ENCODE measurements at regions not wholly inside any gene's neighbourhood (a gene's known extent, or its start where the extent isn't known, plus 50 kb on each side); places are given as distances from the start of the nearest gene placed in this dataset.
A peak's percentile ranks its signal among the peaks of the same experiment; 100 is the strongest.

DNA sequence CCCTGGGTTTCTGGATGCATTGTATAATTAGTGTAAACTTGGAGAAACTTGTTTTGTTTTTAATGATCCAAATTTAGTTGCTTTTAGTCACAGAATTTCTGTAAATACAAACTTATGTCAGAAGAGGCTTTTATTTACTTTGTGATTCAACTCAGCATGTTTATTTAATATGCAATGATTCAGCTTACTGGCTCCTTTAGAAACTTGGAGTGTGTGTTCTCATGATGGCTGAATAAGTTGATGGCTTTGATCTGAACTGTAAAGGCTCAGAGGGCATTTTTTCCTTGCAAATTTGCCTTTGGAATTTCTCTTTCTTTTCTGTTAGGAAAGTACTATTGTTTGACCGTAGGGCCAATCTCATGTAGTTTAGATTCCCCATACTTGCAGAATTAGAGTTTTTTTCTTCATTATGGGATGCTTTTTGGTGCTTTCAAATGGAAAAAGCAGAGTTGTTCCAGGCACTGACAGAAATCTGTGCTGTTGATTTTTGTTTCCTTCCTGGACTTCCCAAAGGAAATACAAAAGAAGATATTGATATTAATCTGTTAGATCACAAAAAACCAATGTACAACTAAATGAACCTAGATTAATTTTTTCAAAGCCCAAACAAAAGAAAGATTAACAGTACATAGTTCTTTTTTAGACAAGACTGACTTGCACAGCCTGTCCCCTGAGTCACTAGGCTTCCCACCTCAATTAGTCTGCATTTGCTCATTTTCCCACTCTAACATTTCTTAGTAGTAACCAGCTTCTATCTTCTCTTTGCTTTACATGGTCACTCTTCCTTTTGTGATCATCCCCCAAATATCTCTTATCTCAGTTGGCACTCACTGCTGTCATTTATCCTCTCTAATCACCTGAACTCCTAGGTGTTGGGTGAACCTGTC lies 96.8 kb upstream of the AGR3 start:
- DNase-seq (ENCODE audit: low spot score): no peak

DNA sequence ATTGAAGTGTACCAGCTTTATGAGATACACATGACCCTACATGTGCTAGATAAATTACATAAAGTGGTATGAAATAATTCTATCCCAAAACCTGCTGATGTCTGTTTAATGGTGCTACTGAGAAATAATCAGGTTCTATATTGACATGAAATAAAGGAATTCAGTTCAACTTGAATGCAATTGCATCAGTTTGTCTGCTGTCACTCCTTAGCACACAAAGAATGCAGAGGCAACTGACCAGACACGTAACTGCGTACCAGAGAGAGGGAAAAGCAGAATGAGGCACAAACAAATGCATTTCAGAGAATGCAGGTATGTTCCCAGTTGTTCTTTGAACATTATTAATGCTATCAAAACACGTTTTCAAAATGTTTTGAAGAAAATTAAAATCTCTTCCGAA lies 98.8 kb upstream of the AGR3 start:
- DNase-seq (ENCODE audit: low spot score): no peak

DNA sequence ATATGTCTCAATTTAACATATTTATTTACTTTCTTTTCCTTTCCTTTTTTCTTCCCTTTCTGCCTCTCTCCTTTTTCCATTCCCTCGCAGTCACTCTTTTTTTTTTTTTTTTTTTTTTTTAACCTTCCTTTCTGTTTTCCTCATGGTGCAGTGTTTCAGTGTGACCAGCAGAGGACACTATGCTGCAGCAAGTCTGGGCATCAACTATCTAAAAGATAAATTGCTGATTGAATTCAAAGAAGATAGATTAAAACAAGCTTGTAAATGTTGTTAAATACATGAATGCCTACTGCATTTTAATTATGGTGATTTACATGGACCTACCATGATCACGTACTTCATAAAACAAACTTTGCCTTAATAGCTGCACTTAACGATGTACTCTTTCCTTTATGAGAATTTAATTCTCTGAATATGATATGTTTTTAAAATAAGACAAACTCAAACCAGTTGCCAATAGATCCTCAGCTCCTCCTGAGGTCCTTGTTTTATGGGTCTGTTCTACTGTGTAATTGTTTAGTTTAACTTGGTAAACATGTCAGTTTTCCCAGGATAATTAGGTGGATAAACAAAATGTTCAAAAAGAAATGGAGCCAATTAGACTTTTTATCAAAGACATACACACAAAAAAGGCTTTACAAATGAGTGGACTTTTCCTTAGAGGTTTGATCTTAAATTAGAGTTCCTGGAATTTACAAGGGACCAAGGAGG lies 101.0 kb upstream of the AGR3 start:
- DNase-seq (ENCODE audit: low spot score): peak; percentile 14

DNA sequence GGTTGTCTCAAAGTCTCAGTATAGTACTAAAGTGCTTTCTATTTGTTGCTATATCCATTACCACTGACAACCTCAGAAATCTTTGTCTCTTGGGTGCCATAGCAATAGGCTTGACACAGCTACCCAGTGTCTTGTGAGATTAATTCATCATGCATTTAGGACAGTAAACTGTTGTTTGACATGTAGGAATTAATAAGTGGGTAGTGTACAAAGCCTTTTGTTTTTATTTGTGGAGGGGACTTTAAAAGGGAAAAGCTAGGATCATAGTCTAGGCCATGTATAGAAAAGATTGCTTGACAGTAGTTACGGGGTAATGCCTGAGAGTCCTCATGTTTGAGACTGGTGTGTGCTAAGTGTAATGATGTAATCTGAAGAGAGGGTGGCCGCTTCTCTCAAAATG lies 102.6 kb upstream of the AGR3 start:
- DNase-seq (ENCODE audit: low spot score): no peak

DNA sequence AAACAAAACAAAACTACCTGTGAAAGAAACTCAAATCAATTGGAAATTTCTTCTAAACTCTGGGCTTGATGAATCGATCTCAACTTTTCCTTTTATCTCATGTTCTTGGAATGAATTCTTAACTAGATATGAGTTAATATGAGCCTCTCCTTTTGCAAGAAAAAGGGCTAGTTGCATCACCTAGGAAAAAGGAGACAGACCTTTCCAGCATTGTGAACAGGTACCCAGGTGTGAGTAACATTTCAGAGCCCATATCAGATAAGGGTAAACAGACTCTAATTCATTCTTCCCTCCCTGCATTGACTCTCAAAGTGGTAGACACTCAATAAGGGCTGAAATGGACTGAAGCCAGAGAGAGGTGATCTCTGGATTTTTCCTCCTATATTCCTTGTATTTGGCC lies 103.8 kb upstream of the AGR3 start:
- DNase-seq (ENCODE audit: low spot score): no peak

DNA sequence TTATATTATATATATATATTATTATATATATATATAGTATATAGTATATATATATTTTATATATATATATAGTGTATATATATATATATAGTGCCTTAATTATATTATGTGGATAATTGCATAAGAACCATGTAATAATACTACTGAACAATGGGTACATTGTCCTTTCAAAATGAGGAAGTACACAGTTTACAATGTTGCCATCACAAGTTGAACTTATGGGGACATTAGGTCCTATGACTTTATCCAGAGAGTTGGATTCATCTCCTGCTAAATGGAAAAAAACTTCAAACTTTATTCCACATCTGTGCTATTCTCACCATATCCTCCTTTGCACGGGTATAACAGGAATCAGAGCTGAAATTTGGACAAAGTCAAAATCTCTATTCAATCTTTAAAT lies 105.0 kb upstream of the AGR3 start:
- DNase-seq (ENCODE audit: low spot score): no peak

DNA sequence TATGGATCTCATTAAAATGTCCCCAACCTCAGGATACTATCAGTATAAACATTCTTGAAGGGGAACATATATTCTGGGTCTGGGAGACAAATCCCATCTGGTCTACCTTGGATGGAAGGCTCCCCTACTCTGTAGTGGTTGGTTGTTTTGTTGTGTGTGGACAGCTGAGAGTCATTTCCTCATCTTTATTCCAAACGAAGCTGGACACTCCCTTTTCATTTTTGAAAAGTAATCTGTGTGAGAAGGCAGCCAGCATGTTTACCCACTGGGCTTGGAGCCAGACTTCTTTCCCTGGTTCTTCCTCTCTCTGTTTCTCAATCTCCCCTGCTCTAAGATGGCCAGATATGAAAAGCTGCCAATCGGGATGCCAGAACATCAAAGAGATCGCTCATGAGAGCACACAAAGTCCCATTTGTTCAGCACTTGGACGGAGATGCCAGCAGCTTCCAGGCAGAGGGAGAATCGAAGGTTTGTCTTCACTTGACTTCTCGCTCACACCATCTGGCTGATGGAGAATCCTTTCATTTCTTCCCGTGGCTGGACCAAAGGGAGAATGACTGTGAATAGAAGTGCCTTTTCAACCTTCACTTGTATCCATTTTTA lies 108.1 kb upstream of the AGR3 start:
- DNase-seq (ENCODE audit: low spot score): no peak

DNA sequence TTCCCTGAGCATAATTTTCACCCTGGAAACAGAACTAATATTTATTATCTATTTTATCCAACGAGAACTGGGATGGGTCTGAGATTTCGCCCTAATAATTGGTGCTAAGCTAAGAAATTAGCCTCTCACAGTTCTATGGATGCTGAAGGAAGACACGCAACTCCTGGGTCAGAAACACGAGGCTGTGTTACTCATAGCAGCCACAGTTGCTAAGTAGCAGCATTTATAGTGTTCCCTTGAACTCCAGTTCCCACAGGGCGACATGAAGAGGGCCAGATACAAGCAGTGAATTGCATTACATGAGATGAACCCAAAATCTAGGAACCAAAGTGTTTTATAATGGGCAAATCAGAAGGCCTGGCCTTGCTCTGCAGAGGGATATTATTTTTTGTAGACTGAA lies 109.8 kb upstream of the AGR3 start:
- no peak for DNase-seq (ENCODE audit: low spot score)

DNA sequence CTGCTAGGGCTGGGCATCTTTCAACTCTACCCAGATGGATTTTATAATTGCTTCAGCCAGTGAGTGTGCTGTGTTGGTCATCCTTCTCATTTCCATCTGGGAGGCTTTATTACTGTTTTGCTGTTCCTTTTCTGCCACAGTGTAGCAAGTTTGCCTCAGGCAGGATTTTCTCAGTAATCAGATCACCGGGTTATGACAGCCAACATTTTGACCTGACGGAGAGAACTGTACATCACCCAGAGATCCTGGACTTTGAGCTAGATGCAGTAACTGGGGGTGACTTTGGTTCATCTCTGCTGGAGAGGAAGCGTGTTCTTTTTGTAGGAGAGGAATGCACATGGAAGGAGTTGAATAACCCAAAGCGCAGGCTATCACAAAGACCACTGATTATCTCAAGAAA lies 111.8 kb upstream of the AGR3 start:
- no peak for DNase-seq (ENCODE audit: low spot score)

DNA sequence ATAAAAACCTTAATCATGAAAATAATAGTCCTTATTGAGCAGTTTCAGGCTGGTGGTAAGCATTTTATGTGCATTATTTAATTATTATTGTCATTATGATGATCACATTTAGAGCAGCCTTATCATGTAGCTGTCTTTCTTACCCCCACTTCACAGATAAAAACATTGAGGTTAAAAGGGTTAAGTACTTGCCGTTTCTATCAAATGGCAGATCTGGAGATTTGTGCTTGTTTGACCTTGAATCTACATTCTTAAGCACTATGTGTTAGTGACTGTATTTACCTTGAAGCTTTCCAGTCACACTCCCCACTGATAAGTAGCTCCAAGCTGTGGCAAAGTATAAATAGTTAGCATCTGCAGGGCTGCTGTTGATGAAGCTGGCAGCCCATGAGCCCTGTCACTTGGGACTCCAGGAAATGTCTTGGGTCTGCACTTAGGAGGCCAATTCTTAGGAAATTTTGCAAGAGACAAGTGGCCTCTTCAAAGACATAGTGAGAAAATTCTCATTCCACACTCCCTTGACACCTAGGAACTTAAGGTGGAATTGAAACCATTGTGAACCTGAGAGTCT lies 116.8 kb upstream of the AGR3 start:
- no peak for DNase-seq (ENCODE audit: low spot score)

DNA sequence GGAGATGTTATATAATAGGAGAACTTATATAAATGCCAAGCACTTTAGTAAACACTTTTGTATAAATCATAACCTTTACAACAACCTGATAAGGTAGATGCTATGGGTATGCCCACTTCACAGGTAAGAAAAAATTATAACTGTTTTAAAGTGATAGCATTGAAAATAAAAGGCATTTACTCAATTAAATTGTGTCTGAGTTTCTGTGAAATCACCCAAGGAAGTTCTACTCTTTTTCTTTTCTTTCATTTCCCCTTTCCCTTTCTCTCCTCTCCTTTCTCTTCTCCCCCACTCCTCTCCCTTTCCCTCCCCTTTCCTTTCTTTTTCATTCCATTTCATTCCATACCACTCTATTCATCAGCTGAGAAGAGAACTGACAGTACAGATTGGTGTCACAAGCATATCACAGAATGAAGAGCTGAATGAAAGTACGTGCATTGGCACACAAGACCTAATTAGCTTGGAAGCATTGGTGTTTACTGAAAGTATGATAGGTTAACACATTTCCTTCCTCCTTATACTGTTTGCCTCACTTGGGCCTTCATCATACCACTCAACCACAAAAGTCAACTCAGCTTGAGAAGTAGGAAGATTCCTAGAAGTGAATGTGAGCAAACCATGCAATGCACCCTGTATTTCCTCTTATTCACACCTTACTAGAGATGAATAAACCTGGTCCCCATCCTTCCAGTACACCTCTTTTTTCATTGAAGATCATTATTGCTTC lies 117.9 kb upstream of the AGR3 start:
- no peak for DNase-seq (ENCODE audit: low spot score)

DNA sequence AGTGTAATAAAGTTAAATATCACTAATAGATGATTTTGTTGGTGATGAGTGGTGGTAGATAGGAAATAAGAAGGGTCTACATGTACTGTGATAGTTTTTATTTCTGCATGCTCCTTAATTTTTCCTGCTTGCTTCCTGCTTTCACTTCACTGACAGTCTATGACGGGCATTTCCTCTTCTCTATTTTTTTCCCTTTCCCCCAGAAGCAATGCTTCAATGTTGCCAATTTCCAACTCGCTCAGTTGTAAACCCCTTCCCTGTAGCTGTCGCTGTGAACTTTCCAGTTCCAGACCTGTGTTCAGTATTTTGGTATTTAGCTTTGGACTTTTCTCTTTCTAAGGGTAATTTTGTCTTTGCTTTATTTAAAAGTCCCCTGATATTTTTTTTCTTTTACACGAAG lies 123.5 kb upstream of the AGR3 start:
- DNase-seq (ENCODE audit: low spot score): no peak

DNA sequence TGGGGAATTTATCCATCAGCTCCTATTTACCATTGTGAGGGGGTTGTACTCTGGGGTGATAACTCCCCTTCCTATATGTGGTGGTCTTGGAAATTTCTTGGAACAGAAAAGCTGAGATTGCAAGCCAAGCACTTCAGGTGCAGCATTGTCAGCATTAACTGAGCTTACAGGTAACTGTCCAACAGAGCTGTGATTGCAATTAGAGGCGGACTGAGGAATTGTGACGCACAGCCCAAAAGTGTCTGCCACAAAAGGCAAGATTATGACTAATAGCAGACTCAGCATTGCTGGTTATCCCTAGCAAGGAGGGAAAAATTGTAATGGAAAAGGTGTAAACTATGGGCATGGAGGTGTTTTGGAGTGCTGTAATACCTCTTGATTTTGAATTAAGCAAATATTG lies 126.1 kb upstream of the AGR3 start:
- DNase-seq (ENCODE audit: low spot score): no peak

DNA sequence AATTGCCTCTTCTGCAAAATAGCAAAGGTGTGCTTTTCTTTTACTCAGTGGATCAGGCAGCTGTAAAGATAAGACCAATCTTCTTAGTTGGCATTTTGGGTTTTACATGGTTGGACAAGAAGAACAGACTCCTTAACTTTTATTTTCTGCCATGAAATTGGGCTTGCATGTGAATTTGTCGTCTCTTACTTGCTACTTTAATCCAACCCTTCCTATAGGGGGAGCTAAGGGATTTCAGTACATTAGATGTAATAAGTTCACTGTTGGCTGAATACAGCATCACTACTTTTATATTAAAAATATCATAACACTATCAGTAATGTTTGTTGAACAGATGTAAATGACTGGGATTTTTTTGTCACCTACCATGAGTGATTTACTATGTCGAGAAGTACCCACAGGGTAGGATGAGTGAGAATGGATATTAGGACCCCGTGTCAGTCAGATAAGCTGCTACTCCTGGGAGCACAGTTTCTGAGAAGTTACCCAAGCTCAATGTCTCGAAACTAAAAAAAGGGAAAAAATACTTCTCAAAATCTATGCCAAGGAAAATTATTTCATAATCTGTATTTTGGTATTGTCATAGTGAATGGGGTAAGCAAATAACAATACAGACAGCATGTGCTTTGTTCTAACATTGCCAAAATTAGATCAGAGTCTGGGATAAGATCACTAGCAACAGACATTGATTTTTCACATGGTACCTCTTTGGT lies 127.4 kb upstream of the AGR3 start:
- DNase-seq (ENCODE audit: low spot score): no peak

DNA sequence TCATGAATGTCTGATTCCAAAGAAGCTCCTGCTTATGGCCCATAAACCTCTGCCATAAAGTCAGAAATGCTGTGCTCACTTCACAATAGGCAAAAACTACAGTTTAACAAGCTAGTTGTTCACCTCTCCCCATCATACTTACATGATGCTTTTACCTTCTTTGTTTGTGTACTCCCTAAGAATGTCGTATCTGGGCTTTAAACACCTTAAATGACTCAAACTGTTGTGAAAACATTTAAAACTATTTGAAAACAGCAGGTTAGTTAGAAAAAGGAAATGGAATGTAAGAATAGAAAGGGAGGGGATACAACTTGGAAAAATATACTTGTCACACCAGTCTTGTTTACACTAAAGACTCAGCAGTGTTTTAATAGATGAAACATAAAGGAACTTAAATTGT lies 128.2 kb upstream of the AGR3 start:
- no peak for DNase-seq (ENCODE audit: low spot score)

DNA sequence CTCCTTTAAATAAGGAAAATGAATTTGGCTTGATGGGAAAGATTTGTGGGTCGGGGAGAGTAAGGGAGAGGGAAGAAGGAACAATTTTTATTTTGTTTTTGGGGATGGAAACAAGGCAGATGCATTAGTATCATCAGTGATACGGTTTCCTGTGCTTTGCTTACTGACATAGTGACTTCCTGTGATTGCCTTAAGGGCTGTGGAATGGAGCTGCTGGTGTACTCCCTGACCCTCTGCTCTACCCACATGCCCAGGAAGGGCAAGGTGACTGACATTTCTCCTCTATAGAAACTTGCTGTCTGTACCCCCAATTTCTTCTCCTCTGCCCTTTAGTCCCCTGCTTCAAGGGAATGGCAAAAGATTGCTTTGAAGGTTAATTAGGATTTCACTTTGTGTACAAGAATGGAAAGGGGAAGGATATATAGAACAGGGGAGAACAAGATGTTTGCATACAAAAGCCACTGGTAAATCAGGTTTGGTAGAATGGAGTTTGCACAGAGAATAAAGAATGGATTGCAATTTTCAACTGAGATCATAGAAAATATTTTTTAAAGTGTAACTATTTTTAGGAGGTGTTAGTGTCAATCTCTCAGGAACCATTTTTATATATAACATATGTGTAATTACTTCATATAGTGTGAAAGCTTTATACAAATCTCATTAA lies 129.0 kb upstream of the AGR3 start:
- no peak for DNase-seq (ENCODE audit: low spot score)

DNA sequence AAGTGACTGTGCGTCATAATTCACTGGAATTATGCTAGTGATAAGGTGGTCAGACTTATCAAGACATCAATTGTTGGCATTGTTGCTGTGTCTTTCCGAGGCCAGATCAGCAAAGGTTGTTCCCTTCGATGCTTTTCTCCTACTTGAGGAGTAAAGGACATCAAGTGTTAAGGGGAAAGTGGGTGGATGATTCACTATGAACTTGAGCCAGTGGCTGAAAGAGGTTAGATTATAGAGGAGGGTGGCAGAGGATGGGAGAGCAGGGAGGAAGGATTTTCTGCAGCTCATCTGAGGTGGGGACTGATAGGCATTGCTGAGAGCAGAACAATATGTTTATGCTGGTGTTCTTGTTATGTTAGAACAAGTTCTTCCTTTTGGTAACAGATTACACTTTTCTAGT lies 131.4 kb upstream of the AGR3 start:
- DNase-seq (ENCODE audit: low spot score): no peak

DNA sequence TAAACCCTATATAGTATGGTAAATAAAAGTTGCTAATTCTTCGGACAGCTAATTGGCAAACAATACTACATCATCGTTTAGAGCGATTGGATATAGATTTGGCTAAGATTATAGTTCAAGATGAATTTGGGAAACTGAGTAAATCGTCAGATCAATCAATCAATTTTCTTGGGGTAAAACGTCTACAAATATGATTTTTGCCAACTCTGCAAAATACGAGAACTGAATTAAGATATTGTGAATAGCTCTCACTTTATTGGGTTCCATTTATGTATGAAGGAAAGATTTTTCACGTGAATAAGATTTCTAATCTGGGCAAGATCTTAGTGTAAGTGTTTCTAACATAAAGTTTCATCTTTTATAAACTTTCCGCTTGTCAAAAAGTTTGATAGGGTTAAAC lies 132.9 kb upstream of the AGR3 start:
- no peak for DNase-seq (ENCODE audit: low spot score)

DNA sequence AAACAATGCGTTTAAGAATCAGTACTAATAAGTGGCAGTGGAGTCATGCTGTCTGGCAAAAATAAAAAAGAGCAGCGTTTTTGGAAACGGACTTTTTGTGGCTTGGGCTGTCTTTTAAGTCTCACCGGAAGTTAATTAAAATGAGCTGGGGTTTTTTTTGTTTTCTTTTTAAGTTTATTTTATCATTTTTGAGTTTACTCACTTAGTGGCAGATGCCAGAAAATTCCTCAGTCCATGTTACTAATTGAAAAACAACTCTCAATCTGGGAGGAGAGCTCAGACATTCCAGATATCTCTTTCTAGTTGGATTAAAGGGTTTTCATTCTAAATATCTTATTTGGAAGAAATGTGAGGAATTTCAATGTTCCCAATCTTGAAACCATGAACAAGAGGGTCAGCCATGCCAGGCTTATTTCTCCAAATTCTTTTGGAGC lies 133.8 kb upstream of the AGR3 start:
- no peak for DNase-seq (ENCODE audit: low spot score)

DNA sequence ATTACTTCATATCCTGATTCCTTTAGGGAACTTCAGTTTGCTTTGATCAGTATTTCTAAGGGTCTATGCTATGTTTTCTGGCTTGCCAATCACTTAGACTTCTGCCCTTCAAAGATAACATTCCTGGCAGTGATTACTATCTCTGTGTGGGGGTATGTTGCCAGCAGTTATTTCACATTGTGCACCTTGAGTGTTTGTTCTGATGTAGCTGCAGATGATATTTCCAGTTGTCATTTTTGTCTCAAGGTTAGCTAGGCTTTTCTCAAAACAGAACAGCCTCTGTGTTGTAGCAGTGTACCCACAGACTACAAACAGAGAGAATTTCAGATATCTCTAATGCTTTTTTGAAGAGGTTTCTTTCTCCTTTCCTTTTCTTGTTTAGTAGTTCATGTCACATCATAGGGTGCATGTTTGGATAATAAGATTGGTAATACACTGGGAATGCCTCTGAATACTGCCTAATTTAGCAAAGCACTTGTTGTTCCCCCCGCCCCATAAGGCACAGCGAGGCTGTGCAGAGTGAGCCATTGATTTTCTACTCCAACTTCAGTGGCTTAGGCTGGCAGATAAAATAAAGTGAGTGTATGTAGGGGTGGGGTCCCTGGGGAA lies 134.7 kb upstream of the AGR3 start:
- DNase-seq (ENCODE audit: low spot score): no peak

DNA sequence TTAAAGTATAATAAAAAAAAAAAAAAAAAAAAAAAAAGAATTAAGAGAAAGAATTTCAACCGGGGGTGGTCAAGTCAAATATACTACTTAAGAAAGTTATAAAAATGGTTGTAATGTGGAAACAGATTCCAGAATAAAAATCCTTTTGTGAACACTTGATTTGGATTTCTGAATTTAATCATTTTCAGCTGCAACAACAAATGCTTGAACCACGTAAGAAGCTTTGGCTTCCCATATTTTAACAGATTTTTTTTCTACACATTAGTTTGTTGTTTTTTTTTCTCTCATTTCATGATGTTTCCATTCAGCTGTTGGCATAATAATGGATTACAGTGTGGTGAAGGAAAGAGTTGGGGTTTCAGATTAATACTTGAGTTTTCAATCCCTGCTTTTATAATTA lies 137.3 kb upstream of the AGR3 start:
- no peak for DNase-seq (ENCODE audit: low spot score)

Data from hematopoietic multipotent progenitor cell treated with erythropoietin and hydrocortisone succinate and interleukin-3 and kit ligand, for 15 days (in vitro differentiated cells).